IPS DF 4.7 (cell line): ENCODE measurements at regions not wholly inside any gene's neighbourhood (a gene's known extent, or its start where the extent isn't known, plus 50 kb on each side); places are given as distances from the start of the nearest gene placed in this dataset.

Experiments
- DNase-seq: peaks from one replicate; pipeline ENCODE4 v3.0.0-alpha.2; 2013; ENCODE audit warnings: low spot score; ENCODE audit errors: extremely low read depth

DNA sequence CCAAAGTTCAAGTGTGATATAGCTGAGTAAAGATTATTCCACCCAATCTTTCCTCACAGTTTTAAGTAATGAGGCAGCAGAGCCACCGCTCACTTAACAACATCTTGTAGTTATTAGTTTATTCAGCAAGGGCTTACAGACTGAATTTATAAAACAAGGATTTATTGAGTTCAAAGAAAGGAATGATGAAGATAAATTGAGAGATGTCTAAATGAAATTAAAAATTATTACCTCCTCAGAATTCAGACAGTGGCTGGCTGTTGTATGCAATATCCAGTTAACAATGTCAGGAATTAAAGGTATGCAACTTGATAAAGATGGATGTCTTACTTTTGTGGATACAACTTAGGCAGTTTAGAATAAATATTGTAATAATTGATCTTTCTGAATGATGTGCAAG lies 927.3 kb upstream of the CDH2 start:
- DNase-seq, result no peak

- DNase-seq, result no peak
Measured at GRCh38 chr18:29096079-29096770, 919.3 kb upstream of the CDH2 start.

DNA sequence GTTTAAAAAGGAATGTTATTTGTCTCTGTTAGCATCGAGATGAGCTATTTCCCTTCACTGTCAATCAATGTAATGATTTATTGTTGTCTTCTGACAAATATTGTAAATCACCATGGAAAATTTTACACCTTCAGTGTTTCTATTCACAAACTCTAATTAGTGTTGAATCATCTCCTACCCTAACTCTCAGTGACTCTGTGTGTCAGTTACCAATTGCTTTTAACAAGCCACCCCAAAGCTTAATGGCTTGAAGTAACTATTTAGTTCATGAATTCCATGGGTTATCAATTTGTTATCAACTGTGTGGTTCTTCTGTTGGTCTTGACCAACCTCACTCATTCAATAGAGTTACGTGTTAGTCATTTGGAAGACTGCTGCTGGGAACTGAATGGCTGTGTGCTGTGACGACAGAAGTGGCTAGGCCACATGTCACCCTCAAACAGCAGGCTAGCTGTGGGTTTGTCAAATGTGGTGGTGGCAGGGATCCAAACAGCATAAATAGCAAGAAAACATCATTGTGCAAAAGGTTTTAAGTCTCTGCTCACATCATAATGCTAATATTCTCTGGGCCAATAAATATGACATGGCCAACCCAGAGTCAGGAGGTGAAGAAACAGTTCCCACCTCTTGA lies 910.8 kb upstream of the CDH2 start:
- DNase-seq, result no peak

GRCh38 chr18:29084120-29084519 lies 907.2 kb upstream of the CDH2 start:
- DNase-seq, result no peak

DNA sequence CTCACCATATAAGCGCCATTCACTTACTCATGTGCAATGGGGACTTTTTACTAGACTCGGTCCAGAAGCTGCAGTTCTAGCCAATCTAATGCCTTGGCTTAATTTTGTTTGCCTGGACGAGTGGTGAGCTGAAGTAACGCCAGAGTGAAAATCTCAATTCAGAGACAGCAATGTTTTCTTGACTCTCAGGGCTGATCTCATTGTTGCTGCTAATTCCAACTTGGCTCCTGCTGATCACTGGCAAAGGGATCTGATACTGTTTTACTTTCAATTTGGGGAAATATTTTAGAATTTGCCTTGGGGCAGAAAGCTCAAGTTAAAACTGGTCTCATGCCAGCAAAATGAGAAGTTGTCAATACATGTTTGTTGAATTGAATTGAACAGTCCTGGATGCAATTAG lies 906.6 kb upstream of the CDH2 start:
- no peak for DNase-seq

- no peak for DNase-seq
Measured at GRCh38 chr18:29080946-29081345, 904.0 kb upstream of the CDH2 start.

DNA sequence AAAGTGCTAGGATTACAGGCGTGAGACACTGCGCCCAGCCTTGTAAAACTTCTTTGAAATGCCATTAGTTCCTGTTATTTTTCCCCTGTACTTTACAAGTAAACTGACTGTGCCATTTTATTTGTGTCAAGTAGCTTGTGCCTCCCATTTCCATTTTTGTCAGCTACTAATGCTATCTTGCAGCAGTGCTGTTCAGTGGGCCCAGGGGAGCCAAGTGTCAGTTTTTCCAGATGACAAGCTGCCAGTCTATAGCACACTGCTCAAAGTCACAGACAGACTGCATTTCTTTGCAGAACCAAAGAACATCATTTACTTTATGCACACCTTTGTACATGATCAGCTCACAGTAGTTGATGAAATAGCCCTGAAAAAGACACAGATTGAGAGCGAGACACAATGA lies 901.3 kb upstream of the CDH2 start:
- DNase-seq, result no peak

DNA sequence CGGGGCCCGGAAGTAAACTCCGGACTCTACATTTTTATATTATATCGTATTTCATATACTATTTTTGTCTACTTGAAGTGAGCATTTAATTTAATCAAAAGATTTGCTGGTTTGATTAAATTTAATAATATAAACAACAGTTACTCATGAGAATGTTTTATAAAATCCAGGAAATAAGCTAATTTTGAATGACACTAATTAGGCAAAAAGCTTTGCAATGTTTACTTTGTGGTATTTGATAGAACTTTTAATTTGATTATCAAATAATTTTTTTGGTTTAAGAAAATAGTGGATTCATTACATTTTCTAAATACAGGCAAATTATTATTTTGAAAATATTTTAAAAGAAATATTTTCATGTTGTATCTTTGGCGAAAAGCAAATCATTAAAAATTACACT lies 900.4 kb upstream of the CDH2 start:
- DNase-seq, result no peak

GRCh38 chr18:29076645-29077044 lies 899.7 kb upstream of the CDH2 start:
- DNase-seq, result no peak

DNA sequence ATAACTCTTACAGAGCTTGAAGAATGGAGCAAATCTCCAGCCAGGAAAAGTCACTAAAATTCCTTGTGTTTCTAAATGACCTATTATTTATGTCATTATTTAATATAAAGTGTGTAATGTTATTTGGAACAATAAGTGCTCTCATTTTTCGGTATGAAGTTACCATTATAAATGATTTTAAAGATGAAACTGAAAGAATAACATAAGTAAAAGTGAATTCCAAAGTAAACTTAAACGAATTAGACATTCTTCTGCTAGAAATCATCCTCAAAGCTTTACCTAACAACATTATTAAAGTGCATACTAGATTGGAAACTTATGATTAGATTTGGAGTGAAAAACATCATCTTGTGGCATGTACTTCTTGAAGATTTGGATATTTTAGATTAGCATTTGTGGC lies 897.2 kb upstream of the CDH2 start:
- DNase-seq, result no peak

- no peak for DNase-seq
Measured at GRCh38 chr18:29071869-29072268, 894.9 kb upstream of the CDH2 start.

- no peak for DNase-seq
Measured at GRCh38 chr18:29063346-29063745, 886.4 kb upstream of the CDH2 start.

DNA sequence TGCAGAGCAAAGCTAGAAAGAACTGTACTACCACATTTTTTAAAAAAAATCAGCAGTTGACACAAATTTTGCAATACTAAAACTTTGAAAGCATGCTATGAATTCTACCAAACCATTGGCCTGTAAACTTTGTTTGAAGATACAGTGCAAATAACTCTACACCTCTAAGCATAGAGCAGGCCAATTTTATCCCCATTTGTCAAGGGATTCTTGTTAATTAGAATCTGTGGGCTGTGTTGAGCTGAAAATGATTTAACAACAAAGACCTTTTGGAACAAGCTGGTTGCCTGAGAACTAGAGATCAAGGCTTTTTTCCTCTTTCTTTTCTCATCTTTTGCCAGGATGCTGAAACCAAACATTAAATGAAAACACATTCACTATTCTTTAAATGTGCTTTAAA lies 886.0 kb upstream of the CDH2 start:
- no peak for DNase-seq

DNA sequence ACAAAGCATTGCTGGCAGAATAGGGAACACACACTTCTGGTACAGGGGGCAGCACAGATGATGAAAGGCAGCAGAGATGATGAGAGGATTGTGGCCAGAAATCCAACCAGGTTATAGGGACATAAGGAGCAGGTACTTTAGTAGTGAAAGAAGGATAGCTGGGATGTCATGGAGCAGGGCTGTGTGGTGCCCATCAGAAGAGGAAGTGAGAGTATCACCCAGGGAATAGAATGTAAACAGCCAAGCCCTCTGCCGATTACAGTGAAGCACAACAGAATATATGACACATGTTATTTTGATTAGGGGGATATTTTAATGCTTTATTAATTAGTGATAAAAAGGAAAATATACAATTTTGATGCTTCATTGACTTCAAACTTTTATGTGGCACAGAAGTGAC lies 883.4 kb upstream of the CDH2 start:
- DNase-seq, result no peak

DNA sequence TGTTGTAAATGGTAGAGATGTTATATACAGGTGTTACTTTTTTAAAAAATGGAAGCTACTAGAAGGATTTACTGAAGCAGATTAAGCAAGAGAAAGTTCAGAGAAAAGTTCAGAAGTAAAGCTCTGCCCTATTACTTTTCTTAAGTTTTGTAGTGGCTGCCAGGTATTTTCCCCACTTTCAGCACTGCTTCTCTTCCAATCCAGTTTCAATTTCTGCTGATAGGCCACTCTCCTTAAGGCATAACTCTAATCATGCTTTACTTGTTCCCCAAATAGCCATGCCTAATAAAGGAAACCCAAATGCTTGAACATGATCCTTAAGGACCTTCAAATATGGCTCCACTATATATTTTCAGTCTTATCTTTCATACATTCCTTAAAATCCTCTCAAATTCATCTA lies 880.8 kb upstream of the CDH2 start:
- DNase-seq, result no peak

DNA sequence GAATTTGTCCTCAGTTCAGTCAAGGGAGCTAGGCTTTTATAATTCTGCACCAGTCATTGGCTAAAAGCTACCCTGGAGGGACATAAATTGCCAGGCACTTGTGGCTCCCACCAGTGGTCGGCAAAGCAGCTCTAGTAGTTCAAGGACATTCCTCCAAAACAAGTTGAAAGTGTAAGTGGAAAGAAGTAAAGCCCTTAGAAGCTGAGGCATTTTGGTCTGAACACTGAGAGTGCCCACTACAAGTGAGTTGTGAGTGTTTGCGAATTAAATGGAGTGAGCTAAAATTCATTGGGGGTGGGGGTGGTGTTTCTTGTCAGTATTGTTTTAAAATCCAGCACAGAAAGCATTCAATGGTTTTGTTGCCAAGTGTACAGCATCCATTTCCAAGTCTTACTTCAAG lies 879.9 kb upstream of the CDH2 start:
- DNase-seq, result no peak

- no peak for DNase-seq
Measured at GRCh38 chr18:29041976-29042375, 865.0 kb upstream of the CDH2 start.

DNA sequence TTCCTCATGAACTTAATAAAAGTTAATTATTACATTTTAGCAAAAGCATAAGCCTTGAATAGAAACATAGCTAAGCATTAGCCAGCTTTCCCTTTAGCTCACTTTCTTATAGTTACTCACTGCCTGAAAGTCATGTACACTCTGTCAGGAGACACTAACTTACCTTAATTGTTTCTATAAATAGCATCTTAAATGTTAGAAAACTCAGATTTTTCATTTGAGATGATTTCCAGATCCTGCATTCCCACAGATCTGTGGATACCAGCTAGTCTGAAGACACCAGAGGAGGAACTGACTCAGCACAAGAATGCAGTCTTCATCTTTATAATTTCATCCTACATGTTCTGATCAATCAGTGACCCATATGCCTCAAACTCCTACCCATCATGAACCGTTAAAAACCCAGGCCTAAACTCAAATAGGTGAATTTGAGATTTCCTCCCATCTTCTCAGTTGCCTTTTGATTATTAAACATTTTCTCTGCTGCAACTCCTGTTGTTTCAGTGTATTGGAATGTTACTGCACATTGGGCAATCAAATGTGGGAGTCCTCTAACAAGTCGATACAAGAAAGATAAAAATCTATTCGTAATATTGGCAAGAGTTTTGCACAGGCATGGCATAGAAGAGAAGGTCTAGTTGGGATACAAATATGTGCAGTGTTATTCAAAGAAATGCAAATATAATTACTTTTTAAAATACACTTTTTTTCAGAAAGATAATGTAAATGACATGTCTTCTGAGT lies 857.4 kb upstream of the CDH2 start:
- no peak for DNase-seq

DNA sequence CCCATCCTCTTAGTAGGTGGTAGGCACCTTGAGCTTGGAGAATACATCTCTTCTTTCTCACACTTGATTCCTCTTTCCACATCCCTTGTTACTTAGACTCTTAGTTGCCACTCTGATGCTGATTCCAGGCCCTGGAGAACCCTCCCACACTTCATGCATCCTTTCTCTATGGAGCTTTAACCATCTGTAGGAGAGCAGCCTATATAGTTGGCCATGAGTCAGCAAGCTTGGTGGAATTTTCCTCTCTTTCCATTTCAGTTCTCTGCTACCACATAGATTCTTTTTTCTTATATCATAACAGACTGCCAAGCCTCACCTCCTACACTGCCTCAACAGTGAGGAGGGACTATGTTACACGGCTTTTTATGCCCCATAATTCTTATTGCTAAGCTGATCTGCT lies 851.6 kb upstream of the CDH2 start:
- DNase-seq, result no peak

DNA sequence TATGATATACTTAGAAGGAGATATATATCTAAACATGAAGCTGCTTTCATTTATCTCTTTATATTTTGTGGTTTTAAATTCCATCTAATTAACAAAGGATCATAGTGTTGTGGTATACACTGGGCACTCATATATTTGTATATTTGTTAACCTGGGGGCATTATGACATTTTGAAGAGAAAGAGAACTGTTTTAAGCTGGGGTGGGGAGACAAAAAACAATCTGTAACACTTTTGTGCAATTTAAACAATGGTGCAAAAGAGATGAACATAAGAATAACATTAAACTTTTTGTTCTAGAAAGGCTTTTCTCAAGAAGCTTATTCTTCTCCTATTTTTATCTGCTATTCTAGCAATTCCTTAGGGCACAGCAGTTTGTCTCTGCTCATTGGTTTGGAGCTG lies 842.0 kb upstream of the CDH2 start:
- DNase-seq, result no peak

DNA sequence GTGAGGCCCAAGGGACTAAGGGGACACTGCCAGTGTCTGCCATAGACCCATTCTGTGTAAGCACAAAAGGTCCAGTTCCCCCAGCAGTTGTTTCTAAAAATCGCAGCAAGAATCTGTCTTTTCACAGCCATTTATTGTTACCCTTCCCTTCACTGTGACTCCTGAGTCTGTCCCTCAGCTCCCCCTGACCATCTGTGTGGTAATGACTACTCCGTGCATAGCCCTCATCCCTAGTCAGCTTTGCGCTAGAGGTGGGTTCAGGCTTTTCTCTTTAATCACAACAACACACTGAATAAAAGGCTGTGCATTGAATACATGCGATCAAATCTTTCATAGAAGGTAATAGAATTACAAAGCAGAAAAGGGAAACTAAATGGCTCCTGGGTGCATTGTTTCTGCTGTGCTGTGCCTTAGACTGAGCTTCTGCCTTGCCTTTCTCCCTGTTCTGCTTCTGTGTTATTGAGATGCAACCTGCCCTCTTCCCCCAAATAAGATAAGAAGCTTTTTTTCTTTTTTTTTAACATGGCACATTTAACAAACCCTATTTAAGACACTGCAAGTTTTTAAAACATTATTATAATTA lies 836.0 kb upstream of the CDH2 start:
- no peak for DNase-seq

GRCh38 chr18:29012364-29012763 lies 835.4 kb upstream of the CDH2 start:
- no peak for DNase-seq
